BLaER1 (cell line): ENCODE measurements at regions not wholly inside any gene's neighbourhood (a gene's known extent, or its start where the extent isn't known, plus 50 kb on each side); places are given as distances from the start of the nearest gene placed in this dataset.

Experiments used
- H3K27ac ChIP-seq: shearing (Covaris generic); formaldehyde crosslinking; 2 replicates; pipeline ENCODE4 v1.8.1; 2022
- H3K27me3 ChIP-seq: shearing (Covaris generic); formaldehyde crosslinking; 2 replicates; pipeline ENCODE4 v1.8.1; 2022
- H3K36me3 ChIP-seq: shearing (Covaris generic); formaldehyde crosslinking; 2 replicates; pipeline ENCODE4 v1.8.1; 2022
- H3K4me1 ChIP-seq: shearing (Covaris generic); formaldehyde crosslinking; 2 replicates; pipeline ENCODE4 v1.8.1; 2022
- H3K4me2 ChIP-seq: shearing (Covaris generic); formaldehyde crosslinking; 2 replicates; pipeline ENCODE4 v1.8.1; 2022
- H3K4me3 ChIP-seq: shearing (Covaris generic); formaldehyde crosslinking; 2 replicates; pipeline ENCODE4 v1.8.1; 2022
- H3K9ac ChIP-seq: shearing (Covaris generic); formaldehyde crosslinking; 2 replicates; pipeline ENCODE4 v1.8.1; 2022
- H3K9me3 ChIP-seq: shearing (Covaris generic); formaldehyde crosslinking; 2 replicates; pipeline ENCODE4 v1.8.1; 2022
- H4K20me1 ChIP-seq: shearing (Covaris generic); formaldehyde crosslinking; 2 replicates; pipeline ENCODE4 v1.8.1; 2022
- Cebpa-rat ChIP-seq: shearing (Covaris generic); IDR thresholded peaks from 2 replicates; pipeline ENCODE4 v1.8.1; 2022

DNA sequence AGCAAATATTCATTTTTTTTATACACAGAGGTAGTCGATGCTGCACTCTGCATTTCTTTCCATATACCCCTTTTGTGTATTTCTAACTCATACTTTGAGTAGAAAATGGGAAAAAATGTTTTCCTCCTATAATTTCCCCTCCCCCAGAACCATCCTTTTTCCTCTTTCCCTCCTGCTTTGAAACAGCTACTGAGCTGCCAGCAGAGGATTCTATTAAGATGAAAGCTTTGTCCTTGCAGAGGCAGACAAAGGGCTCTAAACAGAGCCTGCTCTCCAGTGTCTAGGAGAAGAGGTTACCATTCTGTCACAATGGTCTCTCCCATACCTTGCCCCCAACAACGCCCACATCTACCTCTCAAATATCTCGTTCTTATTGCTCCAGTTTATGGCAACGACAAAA, 74.6 kb upstream of the OSBPL8 start:
- Histone ChIP-seq H3K9me3 (no peaks in the 10 kb centered on the region), H3K4me1 (no peaks in the 10 kb centered on the region), H3K4me3 (no peak overlapping the region), H4K20me1 (no peaks in the 10 kb centered on the region), H3K4me2 (no peak overlapping the region), H3K9ac (no peak overlapping the region), H3K27me3 (no peaks in the 10 kb centered on the region), H3K36me3 (no peaks in the 10 kb centered on the region), H3K27ac (no peak overlapping the region)
- no peak for TF ChIP-seq Cebpa-rat

DNA sequence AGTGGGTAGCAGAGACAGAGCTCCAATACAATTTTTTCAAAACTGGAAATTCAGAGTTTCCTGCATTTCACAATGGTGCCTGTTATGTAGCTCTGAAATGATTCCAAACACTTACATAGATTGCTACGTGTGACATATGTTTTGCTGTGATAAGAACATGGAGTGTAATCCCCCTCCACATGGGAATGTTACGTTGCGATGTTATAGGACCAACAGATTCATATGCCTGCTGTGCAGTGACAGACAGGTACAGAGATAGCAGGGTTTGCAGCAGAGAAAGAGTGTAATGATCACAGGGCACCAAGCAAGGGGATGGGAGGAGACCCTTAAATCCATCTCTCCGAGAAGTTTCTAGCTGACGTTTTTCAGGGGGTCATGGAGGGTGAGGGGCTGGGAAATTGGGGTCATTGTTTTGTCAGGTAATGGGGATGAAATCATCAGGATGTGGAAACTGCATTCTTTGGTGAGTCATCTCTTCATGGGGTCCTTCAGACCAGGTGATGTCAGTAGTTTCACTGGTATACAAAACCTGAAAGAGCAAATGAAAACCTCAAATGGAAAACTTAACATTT, 76.6 kb upstream of the OSBPL8 start:
- no peak for TF ChIP-seq Cebpa-rat
- H3K4me2 ChIP-seq = no peak overlapping the region
- H3K4me3 ChIP-seq = no peak overlapping the region
- no peaks in the 10 kb centered on the region for H3K27me3 ChIP-seq
- H3K27ac ChIP-seq = no peak overlapping the region
- H3K4me1 ChIP-seq = no peaks in the 10 kb centered on the region
- no peaks in the 10 kb centered on the region for H3K9me3 ChIP-seq
- H3K9ac ChIP-seq = no peak overlapping the region
- H3K36me3 ChIP-seq = no peaks in the 10 kb centered on the region
- H4K20me1 ChIP-seq = no peaks in the 10 kb centered on the region

DNA sequence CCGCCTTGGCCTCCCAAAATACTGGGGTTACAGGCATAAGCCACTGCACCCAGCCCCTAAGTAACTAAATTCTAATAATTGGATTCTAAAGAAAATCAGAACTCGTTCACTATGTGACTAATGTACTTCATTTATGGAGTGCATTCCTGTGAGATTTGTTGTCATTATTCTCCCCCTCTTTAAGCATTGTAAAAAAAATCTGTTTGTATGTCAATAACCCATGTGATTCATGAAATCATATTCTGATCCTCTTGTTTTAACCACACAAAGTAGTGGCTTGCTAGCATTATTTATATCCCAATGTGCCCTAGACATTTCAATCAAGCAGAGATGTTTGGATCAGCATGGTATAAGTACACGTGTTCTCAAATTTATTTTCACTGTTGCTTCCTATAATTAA, 78.2 kb upstream of the OSBPL8 start:
- Histone ChIP-seq H3K27ac (no peak overlapping the region), H3K27me3 (no peaks in the 10 kb centered on the region), H3K9me3 (no peaks in the 10 kb centered on the region), H3K9ac (no peak overlapping the region), H4K20me1 (no peaks in the 10 kb centered on the region), H3K36me3 (no peaks in the 10 kb centered on the region), H3K4me1 (no peaks in the 10 kb centered on the region), H3K4me3 (no peak overlapping the region), H3K4me2 (no peak overlapping the region)
- TF ChIP-seq Cebpa-rat = no peak

DNA sequence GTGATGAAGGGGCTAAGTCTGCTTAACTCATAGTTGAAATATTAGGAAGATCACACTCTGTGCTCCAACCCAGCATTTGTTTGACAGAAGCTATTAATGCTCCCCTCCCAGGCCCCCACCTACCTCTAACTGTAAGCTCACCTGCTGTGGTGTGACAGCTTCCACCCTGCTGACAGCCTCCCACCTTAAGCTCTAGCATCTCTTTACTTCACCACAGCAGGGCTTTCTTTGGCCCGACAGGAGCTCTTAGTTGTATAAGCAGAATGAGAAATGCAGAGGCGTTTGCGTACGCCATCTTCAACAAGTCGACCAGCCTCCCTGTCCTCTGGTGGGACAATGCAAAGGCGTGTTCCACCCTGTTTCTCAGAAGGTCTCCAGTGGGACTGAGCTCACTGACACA, 80.1 kb upstream of the OSBPL8 start:
- H3K4me2 ChIP-seq = no peak overlapping the region

DNA sequence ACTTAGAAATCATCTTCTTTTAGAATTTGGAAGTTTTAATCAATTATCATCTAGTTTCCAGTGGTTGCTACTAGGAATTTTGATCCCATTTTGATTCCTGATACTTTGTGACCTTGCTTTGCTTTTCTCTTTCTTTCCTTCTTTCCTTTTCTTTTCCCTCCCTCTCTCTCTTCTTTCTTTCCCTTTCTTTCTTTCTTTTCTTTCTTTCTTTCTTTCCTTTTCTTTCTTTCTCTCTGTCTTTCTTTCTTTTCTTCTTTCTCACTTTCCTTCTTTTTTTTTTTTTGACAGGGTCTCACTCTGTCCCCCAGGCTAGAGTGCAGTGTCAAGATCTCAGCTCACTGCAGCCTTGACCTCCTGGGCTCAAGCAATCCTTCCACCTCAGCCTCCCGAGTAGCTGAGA, 81.5 kb upstream of the OSBPL8 start:
- Histone ChIP-seq H3K9me3 (peaks cover 10% of the 10 kb centered on the region; the same call in 1 of the 2 replicates), H3K36me3 (no peaks in the 10 kb centered on the region)
- TF ChIP-seq Cebpa-rat = no peak

More for the DNA sequence above, 80.1 kb upstream of the OSBPL8 start:
- TF ChIP-seq Cebpa-rat = no peak
- no peaks in the 10 kb centered on the region for H3K36me3 ChIP-seq
- no peak overlapping the region for H3K9ac ChIP-seq
- H3K27ac ChIP-seq = no peak overlapping the region
- H4K20me1 ChIP-seq = no peaks in the 10 kb centered on the region
- no peaks in the 10 kb centered on the region for H3K27me3 ChIP-seq
- no peaks in the 10 kb centered on the region for H3K4me1 ChIP-seq
- H3K9me3 ChIP-seq = peaks cover under 1% of the 10 kb centered on the region; the same call in 1 of the 2 replicates
- H3K4me3 ChIP-seq = no peak overlapping the region

DNA sequence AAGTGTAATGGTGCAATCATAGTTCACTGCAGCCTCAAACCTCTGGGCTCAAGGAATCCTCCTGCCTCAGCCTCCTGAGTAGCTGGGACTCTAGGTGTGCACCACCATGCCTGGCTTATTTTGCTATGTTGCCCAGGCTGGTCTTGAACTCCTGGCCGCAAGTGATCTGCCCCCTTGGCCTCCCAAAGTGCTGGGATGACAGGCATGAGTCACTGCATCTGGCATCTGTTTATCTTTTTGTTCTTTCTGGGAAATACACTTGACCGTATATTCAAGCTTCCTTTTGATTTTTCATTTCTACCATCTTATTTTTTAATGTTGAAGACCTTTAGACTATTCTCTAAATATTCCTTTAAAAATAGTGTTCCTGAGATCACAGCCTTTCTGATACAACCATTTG, 82.4 kb upstream of the OSBPL8 start:
- no peak for TF ChIP-seq Cebpa-rat
- Histone ChIP-seq H3K27me3 (no peaks in the 10 kb centered on the region), H4K20me1 (no peaks in the 10 kb centered on the region), H3K4me1 (no peaks in the 10 kb centered on the region), H3K27ac (no peak overlapping the region), H3K9me3 (peaks cover 10% of the 10 kb centered on the region; the same call in 1 of the 2 replicates), H3K36me3 (no peaks in the 10 kb centered on the region), H3K4me3 (no peak overlapping the region), H3K4me2 (no peak overlapping the region), H3K9ac (no peak overlapping the region)

More for the DNA sequence above, 81.5 kb upstream of the OSBPL8 start:
- H3K4me1 ChIP-seq = no peaks in the 10 kb centered on the region
- no peak overlapping the region for H3K9ac ChIP-seq
- no peaks in the 10 kb centered on the region for H3K27me3 ChIP-seq
- no peak overlapping the region for H3K4me3 ChIP-seq
- H3K27ac ChIP-seq = no peak overlapping the region
- no peak overlapping the region for H3K4me2 ChIP-seq
- no peaks in the 10 kb centered on the region for H4K20me1 ChIP-seq

DNA sequence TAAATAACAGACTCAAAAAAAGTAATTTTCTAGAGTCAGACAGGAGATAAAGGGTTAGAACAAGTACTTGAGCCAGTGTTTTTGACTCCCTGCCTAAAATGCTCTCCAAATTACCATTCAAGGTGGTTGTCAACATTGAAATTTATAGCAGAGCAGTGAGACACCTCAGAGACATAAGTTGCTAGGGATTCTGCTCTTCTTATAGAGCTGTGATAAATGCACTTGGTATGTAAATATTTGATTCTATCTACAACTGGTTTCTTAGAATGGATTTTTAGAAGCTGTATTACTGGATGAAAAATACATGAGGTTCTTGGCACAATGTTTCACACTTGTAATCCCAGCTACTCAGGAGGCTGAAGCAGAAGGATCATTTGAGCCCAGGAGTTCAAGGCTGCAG, 83.9 kb upstream of the OSBPL8 start:
- no peak overlapping the region for H3K27ac ChIP-seq
- H3K9ac ChIP-seq = no peak overlapping the region
- peaks cover 10% of the 10 kb centered on the region; the same call in 1 of the 2 replicates for H3K9me3 ChIP-seq
- H3K4me1 ChIP-seq = no peaks in the 10 kb centered on the region
- H4K20me1 ChIP-seq = no peaks in the 10 kb centered on the region
- no peaks in the 10 kb centered on the region for H3K36me3 ChIP-seq
- TF ChIP-seq Cebpa-rat = no peak
- H3K27me3 ChIP-seq = no peaks in the 10 kb centered on the region
- H3K4me3 ChIP-seq = no peak overlapping the region
- H3K4me2 ChIP-seq = no peak overlapping the region

DNA sequence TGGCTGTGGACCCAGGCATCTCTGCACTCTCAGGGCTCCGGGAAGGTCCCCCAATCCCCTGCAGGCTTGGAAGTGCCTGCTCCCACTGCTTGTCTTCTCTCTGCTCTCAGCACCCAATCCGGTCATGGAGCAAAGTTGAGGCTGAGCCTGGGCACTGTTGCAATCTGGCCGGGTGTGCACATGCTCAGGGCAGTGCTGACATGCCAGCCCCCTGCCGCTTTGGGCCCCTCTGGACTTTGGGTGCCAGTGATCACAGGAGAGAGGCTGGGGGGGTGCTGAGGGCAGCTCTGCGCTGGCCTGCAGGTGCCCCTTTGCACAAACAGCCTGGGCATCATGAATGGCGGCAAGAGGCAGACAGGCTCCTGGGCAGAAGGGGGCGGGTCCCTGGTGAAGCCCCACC, 85.4 kb upstream of the OSBPL8 start:
- H3K27ac ChIP-seq = no peak overlapping the region
- TF ChIP-seq Cebpa-rat = no peak
- no peaks in the 10 kb centered on the region for H3K36me3 ChIP-seq
- no peak overlapping the region for H3K4me3 ChIP-seq
- no peaks in the 10 kb centered on the region for H3K4me1 ChIP-seq
- H4K20me1 ChIP-seq = no peaks in the 10 kb centered on the region
- H3K9me3 ChIP-seq = peaks cover 10% of the 10 kb centered on the region; the same call in 1 of the 2 replicates
- H3K27me3 ChIP-seq = no peaks in the 10 kb centered on the region
- no peak overlapping the region for H3K9ac ChIP-seq
- H3K4me2 ChIP-seq = no peak overlapping the region

DNA sequence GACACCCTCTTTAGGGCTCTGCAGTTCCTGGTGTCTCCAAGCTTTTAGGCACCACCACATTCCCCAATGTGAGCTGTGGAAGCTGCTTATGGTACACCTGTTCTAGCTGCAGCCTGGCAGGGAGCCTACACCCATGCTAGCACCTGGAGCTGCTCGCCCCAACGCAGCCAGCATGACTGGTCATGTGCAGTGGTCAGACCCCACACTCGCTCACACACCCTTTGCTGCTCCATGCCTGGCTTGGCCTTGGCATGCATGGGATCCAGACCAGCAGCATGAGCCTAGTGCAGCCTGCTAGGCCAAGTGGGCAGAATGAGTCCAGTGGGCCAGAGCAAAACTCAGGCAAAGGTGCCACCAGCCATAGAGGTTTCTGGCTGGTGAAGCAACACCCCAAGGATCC, 86.4 kb upstream of the OSBPL8 start:
- no peaks in the 10 kb centered on the region for H3K4me1 ChIP-seq
- no peak overlapping the region for H3K27ac ChIP-seq
- TF ChIP-seq Cebpa-rat = no peak
- H3K9me3 ChIP-seq = peaks cover 10% of the 10 kb centered on the region; the same call in 1 of the 2 replicates
- H4K20me1 ChIP-seq = no peaks in the 10 kb centered on the region
- no peaks in the 10 kb centered on the region for H3K27me3 ChIP-seq
- H3K4me2 ChIP-seq = no peak overlapping the region
- H3K4me3 ChIP-seq = no peak overlapping the region
- no peaks in the 10 kb centered on the region for H3K36me3 ChIP-seq
- no peak overlapping the region for H3K9ac ChIP-seq

DNA sequence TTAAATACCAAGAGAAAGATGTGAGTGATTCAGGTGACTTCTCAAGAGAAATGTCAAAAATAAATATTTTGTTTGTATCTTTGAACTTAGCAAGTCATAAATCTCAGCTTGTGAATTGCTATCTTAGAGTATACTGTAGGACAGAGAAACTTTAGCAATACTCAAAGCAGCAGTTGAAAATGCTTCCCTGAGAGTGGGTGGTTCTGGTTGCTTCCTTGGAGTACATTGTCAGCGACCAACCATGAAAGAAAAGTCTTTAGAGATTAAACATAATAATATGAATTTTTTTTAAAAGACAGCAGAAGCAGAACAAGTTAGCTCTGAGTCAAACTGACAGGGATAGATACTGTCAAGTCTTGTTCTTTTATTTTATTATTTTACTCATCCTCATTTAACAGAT, 86.8 kb upstream of the OSBPL8 start:
- no peak overlapping the region for H3K27ac ChIP-seq
- no peaks in the 10 kb centered on the region for H4K20me1 ChIP-seq
- TF ChIP-seq Cebpa-rat = no peak
- no peak overlapping the region for H3K4me3 ChIP-seq
- no peak overlapping the region for H3K9ac ChIP-seq
- no peaks in the 10 kb centered on the region for H3K36me3 ChIP-seq
- no peak overlapping the region for H3K4me2 ChIP-seq
- H3K27me3 ChIP-seq = no peaks in the 10 kb centered on the region
- H3K4me1 ChIP-seq = no peaks in the 10 kb centered on the region
- H3K9me3 ChIP-seq = peaks cover 10% of the 10 kb centered on the region; the same call in 1 of the 2 replicates

DNA sequence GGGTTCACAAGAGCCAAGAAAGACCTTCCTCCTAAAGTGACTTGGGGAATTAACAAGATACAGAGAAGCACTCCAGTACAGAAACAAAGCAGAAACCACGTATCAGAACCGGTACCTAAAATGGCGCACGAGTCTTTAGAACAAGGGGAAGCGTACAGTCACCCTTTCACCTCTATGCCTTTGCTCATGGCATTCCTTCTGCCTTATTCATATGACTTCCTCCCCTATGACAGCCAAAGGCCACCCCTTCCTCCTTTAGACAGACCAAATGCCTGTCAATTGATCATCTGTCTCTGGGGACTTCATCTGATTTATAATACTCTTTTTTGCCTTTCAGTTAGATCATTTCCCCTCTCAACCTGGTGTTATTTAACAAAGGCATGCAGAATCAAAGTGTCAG, 89.5 kb upstream of the OSBPL8 start:
- H4K20me1 ChIP-seq = no peaks in the 10 kb centered on the region
- no peaks in the 10 kb centered on the region for H3K36me3 ChIP-seq
- H3K27ac ChIP-seq = no peak overlapping the region
- H3K9ac ChIP-seq = no peak overlapping the region
- H3K9me3 ChIP-seq = peaks cover 10% of the 10 kb centered on the region; the same call in 1 of the 2 replicates
- no peaks in the 10 kb centered on the region for H3K27me3 ChIP-seq
- no peak overlapping the region for H3K4me3 ChIP-seq
- TF ChIP-seq Cebpa-rat = no peak
- no peak overlapping the region for H3K4me2 ChIP-seq
- H3K4me1 ChIP-seq = no peaks in the 10 kb centered on the region
